22Rv1 (cell line): ENCODE measurements at regions not wholly inside any gene's neighbourhood (a gene's known extent, or its start where the extent isn't known, plus 50 kb on each side); places are given as distances from the start of the nearest gene placed in this dataset.
"Not testable (repeated sequence)": the region's sequence is repeated elsewhere in the genome, so short reads cannot be mapped to it uniquely, and the experiment has no call there.

Source experiments
- H3K27ac ChIP-seq: fragments of 450-650 bp; 2 replicates; pipeline ENCODE4 v1.5.1; 2017
- ZFX ChIP-seq: fragments of 450-650 bp; IDR thresholded peaks from 2 replicates; pipeline ENCODE4 v1.6.1; 2017; ENCODE audit warnings: antibody characterized with exemption, borderline replicate concordance
- TF ChIP-seq, protein P1 (sequence below): fragments of 450-650 bp; IDR thresholded peaks from 2 replicates; pipeline ENCODE4 v1.5.1; 2017; ENCODE audit warnings: mild to moderate bottlenecking

DNA sequence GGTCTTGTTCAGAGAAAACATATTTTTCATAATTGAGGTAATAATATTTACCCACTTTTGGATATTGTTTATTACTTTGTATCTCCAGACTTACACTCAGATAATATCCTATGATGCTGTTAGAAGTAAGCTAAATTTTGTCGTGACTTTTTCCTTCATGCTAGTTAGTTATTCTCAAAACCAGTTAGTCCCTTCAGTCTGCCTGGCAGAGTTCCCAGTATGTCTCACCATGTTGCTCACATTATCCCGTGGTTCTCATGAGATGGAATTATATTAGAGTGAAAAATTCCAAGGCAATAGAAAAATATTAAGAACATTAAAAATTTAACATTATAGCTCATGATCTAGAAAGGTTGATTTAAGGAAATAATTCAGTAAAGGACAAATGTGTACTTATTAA lies 81.5 kb upstream of the SMIM30 start:
- TF ChIP-seq, protein P1, sequence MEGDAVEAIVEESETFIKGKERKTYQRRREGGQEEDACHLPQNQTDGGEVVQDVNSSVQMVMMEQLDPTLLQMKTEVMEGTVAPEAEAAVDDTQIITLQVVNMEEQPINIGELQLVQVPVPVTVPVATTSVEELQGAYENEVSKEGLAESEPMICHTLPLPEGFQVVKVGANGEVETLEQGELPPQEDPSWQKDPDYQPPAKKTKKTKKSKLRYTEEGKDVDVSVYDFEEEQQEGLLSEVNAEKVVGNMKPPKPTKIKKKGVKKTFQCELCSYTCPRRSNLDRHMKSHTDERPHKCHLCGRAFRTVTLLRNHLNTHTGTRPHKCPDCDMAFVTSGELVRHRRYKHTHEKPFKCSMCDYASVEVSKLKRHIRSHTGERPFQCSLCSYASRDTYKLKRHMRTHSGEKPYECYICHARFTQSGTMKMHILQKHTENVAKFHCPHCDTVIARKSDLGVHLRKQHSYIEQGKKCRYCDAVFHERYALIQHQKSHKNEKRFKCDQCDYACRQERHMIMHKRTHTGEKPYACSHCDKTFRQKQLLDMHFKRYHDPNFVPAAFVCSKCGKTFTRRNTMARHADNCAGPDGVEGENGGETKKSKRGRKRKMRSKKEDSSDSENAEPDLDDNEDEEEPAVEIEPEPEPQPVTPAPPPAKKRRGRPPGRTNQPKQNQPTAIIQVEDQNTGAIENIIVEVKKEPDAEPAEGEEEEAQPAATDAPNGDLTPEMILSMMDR = no peak
- TF ChIP-seq ZFX = no peak
- no peak overlapping the region for H3K27ac ChIP-seq

DNA sequence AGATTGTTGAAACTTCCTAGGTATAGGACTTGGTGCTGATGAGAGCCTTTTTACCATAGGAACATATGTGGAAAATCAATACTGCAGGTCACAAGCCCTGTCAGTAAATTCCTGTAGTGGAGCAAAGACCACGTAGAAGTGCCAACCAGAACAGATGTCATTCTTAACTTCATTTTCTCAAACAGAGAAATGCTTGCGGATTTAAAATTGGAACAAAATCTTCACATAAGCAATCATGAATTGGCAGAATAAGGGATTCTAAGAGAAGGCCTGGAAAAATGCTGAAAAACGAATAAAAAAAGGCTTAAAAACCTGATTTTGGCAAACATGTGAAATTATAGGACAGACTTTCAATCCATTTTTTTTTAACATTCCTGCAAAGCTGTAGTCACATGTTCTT lies 80.8 kb upstream of the SMIM30 start:
- no peak overlapping the region for H3K27ac ChIP-seq
- TF ChIP-seq, protein P1 = no peak
- TF ChIP-seq ZFX = no peak

DNA sequence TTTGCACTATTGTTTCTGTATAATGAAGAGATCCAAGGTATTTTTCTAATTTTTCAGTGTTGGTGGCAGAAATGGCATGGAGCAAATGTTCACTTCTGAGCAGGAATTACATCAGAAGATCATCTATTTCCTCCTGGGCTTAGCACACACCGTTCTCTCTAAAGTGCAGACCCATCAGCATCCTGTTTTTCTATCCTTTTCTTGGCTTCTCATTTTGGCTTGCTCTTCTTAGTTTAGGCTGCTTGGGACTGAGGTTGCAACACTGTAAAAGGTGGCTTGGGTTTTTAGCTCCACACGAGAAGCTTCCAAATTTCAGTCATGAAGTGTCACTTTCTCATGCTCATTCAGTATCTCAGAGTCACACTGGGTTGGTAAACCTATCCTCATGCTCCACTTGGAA lies 79.9 kb upstream of the SMIM30 start:
- H3K27ac ChIP-seq = no peak overlapping the region
- TF ChIP-seq, protein P1 = no peak
- no peak for TF ChIP-seq ZFX

DNA sequence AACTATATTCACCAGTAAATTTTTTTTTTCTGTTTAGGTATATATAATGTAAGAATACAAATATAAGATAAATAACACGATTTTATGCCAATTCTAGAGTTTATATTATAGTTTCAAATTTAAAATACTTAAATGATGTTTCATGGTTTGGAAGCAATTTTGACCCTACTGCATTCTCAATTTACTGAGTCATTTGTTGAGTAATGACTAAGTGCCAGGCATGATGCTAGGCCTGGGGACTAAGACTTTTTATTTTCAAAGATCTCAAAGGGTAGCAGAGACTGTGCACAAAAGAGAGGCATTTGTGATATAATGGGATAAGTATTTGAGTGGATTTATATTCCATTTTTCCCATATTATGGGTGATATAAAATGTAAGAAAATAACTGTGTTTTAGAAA lies 78.9 kb upstream of the SMIM30 start:
- no peak overlapping the region for H3K27ac ChIP-seq
- TF ChIP-seq, protein P1 = no peak
- TF ChIP-seq ZFX = no peak

DNA sequence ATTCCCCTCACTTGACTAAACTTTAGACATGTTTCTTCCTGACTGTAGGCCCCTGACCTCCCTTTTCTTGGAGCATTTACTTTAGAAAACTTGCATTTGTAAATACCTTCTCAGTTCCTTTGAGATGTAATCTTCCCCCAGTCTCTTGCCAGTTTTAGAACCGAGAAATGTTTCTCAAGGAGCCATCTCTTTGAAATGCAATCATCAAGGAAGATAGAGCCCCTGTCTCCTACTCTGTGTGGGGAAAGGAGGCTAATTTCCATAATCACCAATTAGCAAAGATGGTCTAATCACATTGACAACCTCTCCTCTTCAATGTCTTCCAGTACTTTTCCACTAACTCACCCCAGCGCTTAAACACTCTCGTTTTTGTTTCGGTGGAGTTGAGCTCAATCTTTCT lies 70.0 kb upstream of the SMIM30 start:
- no peak for TF ChIP-seq ZFX
- TF ChIP-seq, protein P1 = no peak
- no peak overlapping the region for H3K27ac ChIP-seq

DNA sequence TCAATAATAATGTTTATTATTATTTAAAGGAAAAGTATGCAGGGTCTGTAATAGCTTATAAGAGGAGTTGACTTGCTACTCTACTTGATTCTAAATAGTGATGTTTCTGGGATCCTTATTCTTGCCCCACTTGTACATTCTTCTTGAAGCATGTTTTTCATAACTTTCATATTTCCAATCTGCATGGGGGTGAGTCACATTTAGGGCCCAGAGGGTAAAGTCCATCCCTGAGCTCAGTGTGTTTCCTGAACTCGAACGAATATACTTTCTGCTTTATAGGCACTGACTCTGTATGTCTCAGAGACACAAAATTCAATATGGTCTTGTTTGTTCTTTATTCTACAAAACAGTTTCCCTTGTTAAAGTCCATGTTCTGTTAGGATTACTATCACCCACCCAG lies 61.0 kb upstream of the SMIM30 start:
- TF ChIP-seq, protein P1 = no peak
- no peak for TF ChIP-seq ZFX
- H3K27ac ChIP-seq = no peak overlapping the region

DNA sequence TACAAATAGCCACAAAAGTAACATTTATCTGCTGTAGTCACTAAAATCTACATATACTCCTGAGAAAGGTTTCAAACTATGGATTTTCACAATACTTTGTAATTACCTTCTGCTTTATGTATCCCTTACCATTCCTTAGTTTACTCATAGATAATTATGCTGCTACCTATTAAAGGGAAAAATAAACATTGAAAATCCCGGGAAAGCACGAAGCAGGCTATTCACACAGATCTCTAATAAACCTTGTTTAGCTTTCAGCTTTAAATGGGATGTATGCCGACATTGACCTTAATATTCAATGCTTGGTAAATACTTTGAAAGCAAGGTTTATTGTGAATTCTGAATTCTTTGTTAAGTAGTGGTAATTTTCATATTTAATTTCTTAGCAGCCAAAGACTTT lies 58.5 kb upstream of the SMIM30 start:
- H3K27ac ChIP-seq = no peak overlapping the region
- TF ChIP-seq, protein P1 = no peak
- no peak for TF ChIP-seq ZFX

DNA sequence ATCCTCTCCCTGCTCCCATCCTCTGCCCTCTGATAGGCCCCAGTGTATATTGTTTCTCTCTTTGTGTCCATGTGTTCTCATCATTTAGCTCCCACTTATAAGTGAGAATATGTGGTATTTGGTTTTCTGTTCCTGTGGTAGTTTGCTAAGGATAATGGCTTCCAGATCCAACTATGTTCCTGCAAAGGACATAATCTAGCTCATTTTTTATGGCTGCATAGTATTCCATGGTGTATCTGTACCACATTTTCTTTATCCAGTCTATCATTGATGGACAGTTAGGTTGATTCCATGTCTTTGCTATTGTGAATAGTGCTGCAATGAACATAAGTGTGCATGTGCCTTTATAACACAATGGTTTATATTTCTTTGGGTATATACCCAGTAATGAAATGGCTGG lies 57.8 kb upstream of the SMIM30 start:
- H3K27ac ChIP-seq = not testable (repeated sequence)
